GM21825 (cell line): ENCODE measurements at regions not wholly inside any gene's neighbourhood (a gene's known extent, or its start where the extent isn't known, plus 50 kb on each side); places are given as distances from the start of the nearest gene placed in this dataset.
A peak's percentile ranks its signal among the peaks of the same experiment; 100 is the strongest.

ENCODE experiments used
- ATAC-seq: cut with Tn5 transposase; IDR thresholded peaks from one replicate; pipeline ENCODE4 v1.9.1; 2021; ENCODE audit warnings: mild to moderate bottlenecking, moderate library complexity; ENCODE audit not compliant: unreplicated experiment

GRCh38 chr2:41377837-41378236 lies 670.0 kb upstream of the PKDCC start:
- no peak for ATAC-seq

GRCh38 chr2:41378420-41378819 lies 669.4 kb upstream of the PKDCC start:
- ATAC-seq = no peak

- no peak for ATAC-seq
Observed at GRCh38 chr2:41379496-41380221, 668.2 kb upstream of the PKDCC start.

- no peak for ATAC-seq
Observed at GRCh38 chr2:41381701-41382100, 666.1 kb upstream of the PKDCC start.

- ATAC-seq = no peak
Observed at GRCh38 chr2:41387519-41387918, 660.3 kb upstream of the PKDCC start.

GRCh38 chr2:41393621-41394020 lies 654.2 kb upstream of the PKDCC start:
- ATAC-seq = no peak

GRCh38 chr2:41394541-41394940 lies 653.3 kb upstream of the PKDCC start:
- ATAC-seq = no peak

GRCh38 chr2:41395692-41396091 lies 652.1 kb upstream of the PKDCC start:
- no peak for ATAC-seq

- ATAC-seq = no peak
Observed at GRCh38 chr2:41399437-41400087, 648.3 kb upstream of the PKDCC start.

- no peak for ATAC-seq
Observed at GRCh38 chr2:41400088-41400665, 647.6 kb upstream of the PKDCC start.

GRCh38 chr2:41405441-41405840 lies 642.4 kb upstream of the PKDCC start:
- no peak for ATAC-seq

- ATAC-seq = no peak
Observed at GRCh38 chr2:41409328-41409727, 638.5 kb upstream of the PKDCC start.

- no peak for ATAC-seq
Observed at GRCh38 chr2:41410011-41410410, 637.8 kb upstream of the PKDCC start.

- no peak for ATAC-seq
Observed at GRCh38 chr2:41413813-41414485, 633.9 kb upstream of the PKDCC start.

- ATAC-seq = peak; percentile 63
Observed at GRCh38 chr2:41414486-41415230, 633.2 kb upstream of the PKDCC start.

GRCh38 chr2:41417511-41417910 lies 630.3 kb upstream of the PKDCC start:
- no peak for ATAC-seq

- ATAC-seq = no peak
Observed at GRCh38 chr2:41420219-41420618, 627.6 kb upstream of the PKDCC start.

- ATAC-seq = no peak
Observed at GRCh38 chr2:41420872-41421271, 626.9 kb upstream of the PKDCC start.

- ATAC-seq = no peak
Observed at GRCh38 chr2:41431756-41432155, 616.1 kb upstream of the PKDCC start.

GRCh38 chr2:41432459-41432858 lies 615.4 kb upstream of the PKDCC start:
- no peak for ATAC-seq

GRCh38 chr2:41434991-41435390 lies 612.8 kb upstream of the PKDCC start:
- no peak for ATAC-seq
